Epidermal melanocyte (primary cell): ENCODE measurements at regions not wholly inside any gene's neighbourhood (a gene's known extent, or its start where the extent isn't known, plus 50 kb on each side); places are given as distances from the start of the nearest gene placed in this dataset.

Experiments used
- DNase-seq: peaks from one replicate; pipeline ENCODE4 v3.0.0; 2011; ENCODE audit warnings: low spot score; ENCODE audit not compliant: insufficient read length

- peak; percentile 90 for DNase-seq
Observed at GRCh38 chr1:185646202-185646683, 87.9 kb upstream of the HMCN1 start.

GRCh38 chr1:185645686-185646085 lies 88.5 kb upstream of the HMCN1 start:
- DNase-seq = no peak

GRCh38 chr1:185645162-185645640 lies 89.0 kb upstream of the HMCN1 start:
- no peak for DNase-seq

- no peak for DNase-seq
Observed at GRCh38 chr1:185644531-185644930, 89.7 kb upstream of the HMCN1 start.

- no peak for DNase-seq
Observed at GRCh38 chr1:185636848-185637247, 97.3 kb upstream of the HMCN1 start.

GRCh38 chr1:185634704-185635103 lies 99.5 kb upstream of the HMCN1 start:
- DNase-seq = no peak

- no peak for DNase-seq
Observed at GRCh38 chr1:185632659-185633423, 101.3 kb upstream of the HMCN1 start.

- no peak for DNase-seq
Observed at GRCh38 chr1:185631843-185632242, 102.3 kb upstream of the HMCN1 start.

GRCh38 chr1:185627761-185628501 lies 106.3 kb upstream of the HMCN1 start:
- no peak for DNase-seq

- no peak for DNase-seq
Observed at GRCh38 chr1:185627171-185627570, 107.0 kb upstream of the HMCN1 start.

GRCh38 chr1:185626344-185626743 lies 107.8 kb upstream of the HMCN1 start:
- no peak for DNase-seq

GRCh38 chr1:185610954-185611353 lies 123.2 kb upstream of the HMCN1 start:
- DNase-seq = no peak

- DNase-seq = no peak
Observed at GRCh38 chr1:185608177-185608576, 126.0 kb upstream of the HMCN1 start.

- DNase-seq = no peak
Observed at GRCh38 chr1:185603158-185603557, 131.0 kb upstream of the HMCN1 start.

GRCh38 chr1:185601189-185601588 lies 133.0 kb upstream of the HMCN1 start:
- no peak for DNase-seq

GRCh38 chr1:185600641-185601040 lies 133.6 kb upstream of the HMCN1 start:
- no peak for DNase-seq

GRCh38 chr1:185598332-185598731 lies 135.9 kb upstream of the HMCN1 start:
- DNase-seq = no peak

- DNase-seq = no peak
Observed at GRCh38 chr1:185595835-185596667, 138.1 kb upstream of the HMCN1 start.

GRCh38 chr1:185594786-185595410 lies 139.3 kb upstream of the HMCN1 start:
- DNase-seq = no peak

GRCh38 chr1:185593271-185593670 lies 140.9 kb upstream of the HMCN1 start:
- DNase-seq = no peak

- no peak for DNase-seq
Observed at GRCh38 chr1:185585770-185586169, 148.4 kb upstream of the HMCN1 start.
